ENCODE measurements at regions not wholly inside any gene's neighbourhood (a gene's known extent, or its start where the extent isn't known, plus 50 kb on each side); places are given as distances from the start of the nearest gene placed in this dataset.

DNA sequence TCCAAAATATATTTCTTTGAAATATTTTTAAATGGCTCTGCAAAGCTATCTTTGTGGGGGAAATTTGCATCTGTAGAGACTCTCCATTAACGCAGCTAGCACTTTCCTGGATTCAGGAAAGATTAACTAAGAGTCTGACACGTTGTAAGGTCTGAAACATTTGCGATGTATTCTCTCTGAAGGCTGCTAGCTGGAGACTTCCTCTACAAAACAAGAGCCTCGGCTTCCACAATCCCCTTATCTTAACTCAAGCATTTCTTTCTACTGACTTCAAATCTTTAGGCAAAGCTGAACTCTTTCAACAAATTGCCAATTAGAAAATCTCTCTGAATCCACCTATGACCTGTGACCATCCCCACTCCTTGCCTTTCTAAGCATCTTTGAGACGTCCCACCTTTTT, 250.5 kb downstream of the KLF13 start (continued):
- TF ChIP-seq CBFB (IDR thresholded peaks at IDR 0.05; ENCODE audit: low read depth) = no peak
- TF ChIP-seq BMI1 (IDR thresholded peaks at IDR 0.05; ENCODE audit: borderline replicate concordance) = no peak
- TF ChIP-seq RAD21 (IDR thresholded peaks at IDR 0.05; ENCODE audit: insufficient read depth, low read depth, low read length) = no peak
- TF ChIP-seq SREBF2 (IDR thresholded peaks at IDR 0.05; ENCODE audit: low read length) = no peak
- TF ChIP-seq CHD4 (IDR thresholded peaks at IDR 0.05) = no peak

DNA sequence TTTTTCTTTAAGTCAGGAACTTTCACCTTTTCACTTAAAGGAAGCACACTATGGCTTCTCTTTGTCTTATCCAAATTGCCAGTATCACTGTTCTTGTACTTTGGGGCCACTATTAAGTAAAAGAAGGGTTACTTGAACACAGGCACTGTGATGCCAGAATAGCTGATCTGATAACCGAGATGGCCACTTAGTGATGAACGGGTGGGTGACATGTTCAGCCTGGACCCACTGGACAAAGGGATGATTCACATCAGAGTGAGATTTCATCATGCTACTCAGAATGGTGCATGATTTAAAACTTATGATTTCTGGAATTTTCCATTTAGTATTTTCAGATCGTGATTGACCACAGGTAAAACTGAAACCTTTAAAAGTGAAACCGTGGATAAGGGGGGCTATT, 252.6 kb downstream of the KLF13 start:
- Histone ChIP-seq H2AFZ (ENCODE audit: control insufficient read depth, low read depth, low read length) (no peak overlapping the region), H3K4me2 (ENCODE audit: control insufficient read depth, insufficient read depth) (no peak overlapping the region), H3K9ac (ENCODE audit: control insufficient read depth, insufficient read depth, low read length) (no peak overlapping the region), H3K4me3 (no peak overlapping the region), H3K9me3 (replicated peaks; ENCODE audit: control insufficient read depth, insufficient read depth, low read length) (peaks cover 1% of the 10 kb centered on the region; the same call in 1 of the 3 replicates), H3K79me2 (ENCODE audit: control insufficient read depth, insufficient read depth, low read length) (no peaks in the 10 kb centered on the region), H4K20me1 (ENCODE audit: control insufficient read depth, insufficient read depth) (no peaks in the 10 kb centered on the region), H3K27me3 (replicated peaks in 1 of 2; ENCODE audit: control insufficient read depth in 2 of 2, insufficient read depth in 2 of 2, low read length in 1 of 2) (no peaks in the 10 kb centered on the region), H3K4me1 (ENCODE audit: control insufficient read depth, insufficient read depth, low read length) (no peaks in the 10 kb centered on the region), H3K36me3 (ENCODE audit: control insufficient read depth in 2 of 2, insufficient read depth in 2 of 2, low read length in 1 of 2) (no peaks in the 10 kb centered on the region), H3K27ac (ENCODE audit: control insufficient read depth, insufficient read depth) (no peak overlapping the region)
- no peak for DNase-seq (ENCODE audit: low read depth, low spot score)
- no peak for TF ChIP-seq WRNIP1 (IDR thresholded peaks at IDR 0.05; ENCODE audit: borderline replicate concordance, low read depth, low read length)
- TF ChIP-seq EGR1 (IDR thresholded peaks at IDR 0.05; ENCODE audit: borderline replicate concordance in 1 of 2, low read depth in 2 of 2, low read length in 2 of 2) = no peak
- TF ChIP-seq, protein P1, sequence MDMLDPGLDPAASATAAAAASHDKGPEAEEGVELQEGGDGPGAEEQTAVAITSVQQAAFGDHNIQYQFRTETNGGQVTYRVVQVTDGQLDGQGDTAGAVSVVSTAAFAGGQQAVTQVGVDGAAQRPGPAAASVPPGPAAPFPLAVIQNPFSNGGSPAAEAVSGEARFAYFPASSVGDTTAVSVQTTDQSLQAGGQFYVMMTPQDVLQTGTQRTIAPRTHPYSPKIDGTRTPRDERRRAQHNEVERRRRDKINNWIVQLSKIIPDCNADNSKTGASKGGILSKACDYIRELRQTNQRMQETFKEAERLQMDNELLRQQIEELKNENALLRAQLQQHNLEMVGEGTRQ (IDR thresholded peaks at IDR 0.05; ENCODE audit: borderline replicate concordance, low read depth, low read length) = no peak
- TF ChIP-seq NFYB (IDR thresholded peaks at IDR 0.05; ENCODE audit: insufficient read depth, low read depth, low read length) = no peak
- TF ChIP-seq NFXL1 (IDR thresholded peaks at IDR 0.05; ENCODE audit: borderline replicate concordance) = no peak
- TF ChIP-seq NR2F1 (conservative IDR thresholded peaks at IDR 0.05) = no peak
- TF ChIP-seq, protein P2, sequence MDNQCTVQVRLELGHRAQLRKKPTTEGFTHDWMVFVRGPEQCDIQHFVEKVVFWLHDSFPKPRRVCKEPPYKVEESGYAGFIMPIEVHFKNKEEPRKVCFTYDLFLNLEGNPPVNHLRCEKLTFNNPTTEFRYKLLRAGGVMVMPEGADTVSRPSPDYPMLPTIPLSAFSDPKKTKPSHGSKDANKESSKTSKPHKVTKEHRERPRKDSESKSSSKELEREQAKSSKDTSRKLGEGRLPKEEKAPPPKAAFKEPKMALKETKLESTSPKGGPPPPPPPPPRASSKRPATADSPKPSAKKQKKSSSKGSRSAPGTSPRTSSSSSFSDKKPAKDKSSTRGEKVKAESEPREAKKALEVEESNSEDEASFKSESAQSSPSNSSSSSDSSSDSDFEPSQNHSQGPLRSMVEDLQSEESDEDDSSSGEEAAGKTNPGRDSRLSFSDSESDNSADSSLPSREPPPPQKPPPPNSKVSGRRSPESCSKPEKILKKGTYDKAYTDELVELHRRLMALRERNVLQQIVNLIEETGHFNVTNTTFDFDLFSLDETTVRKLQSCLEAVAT (IDR thresholded peaks at IDR 0.05) = no peak
- TF ChIP-seq, protein P3, sequence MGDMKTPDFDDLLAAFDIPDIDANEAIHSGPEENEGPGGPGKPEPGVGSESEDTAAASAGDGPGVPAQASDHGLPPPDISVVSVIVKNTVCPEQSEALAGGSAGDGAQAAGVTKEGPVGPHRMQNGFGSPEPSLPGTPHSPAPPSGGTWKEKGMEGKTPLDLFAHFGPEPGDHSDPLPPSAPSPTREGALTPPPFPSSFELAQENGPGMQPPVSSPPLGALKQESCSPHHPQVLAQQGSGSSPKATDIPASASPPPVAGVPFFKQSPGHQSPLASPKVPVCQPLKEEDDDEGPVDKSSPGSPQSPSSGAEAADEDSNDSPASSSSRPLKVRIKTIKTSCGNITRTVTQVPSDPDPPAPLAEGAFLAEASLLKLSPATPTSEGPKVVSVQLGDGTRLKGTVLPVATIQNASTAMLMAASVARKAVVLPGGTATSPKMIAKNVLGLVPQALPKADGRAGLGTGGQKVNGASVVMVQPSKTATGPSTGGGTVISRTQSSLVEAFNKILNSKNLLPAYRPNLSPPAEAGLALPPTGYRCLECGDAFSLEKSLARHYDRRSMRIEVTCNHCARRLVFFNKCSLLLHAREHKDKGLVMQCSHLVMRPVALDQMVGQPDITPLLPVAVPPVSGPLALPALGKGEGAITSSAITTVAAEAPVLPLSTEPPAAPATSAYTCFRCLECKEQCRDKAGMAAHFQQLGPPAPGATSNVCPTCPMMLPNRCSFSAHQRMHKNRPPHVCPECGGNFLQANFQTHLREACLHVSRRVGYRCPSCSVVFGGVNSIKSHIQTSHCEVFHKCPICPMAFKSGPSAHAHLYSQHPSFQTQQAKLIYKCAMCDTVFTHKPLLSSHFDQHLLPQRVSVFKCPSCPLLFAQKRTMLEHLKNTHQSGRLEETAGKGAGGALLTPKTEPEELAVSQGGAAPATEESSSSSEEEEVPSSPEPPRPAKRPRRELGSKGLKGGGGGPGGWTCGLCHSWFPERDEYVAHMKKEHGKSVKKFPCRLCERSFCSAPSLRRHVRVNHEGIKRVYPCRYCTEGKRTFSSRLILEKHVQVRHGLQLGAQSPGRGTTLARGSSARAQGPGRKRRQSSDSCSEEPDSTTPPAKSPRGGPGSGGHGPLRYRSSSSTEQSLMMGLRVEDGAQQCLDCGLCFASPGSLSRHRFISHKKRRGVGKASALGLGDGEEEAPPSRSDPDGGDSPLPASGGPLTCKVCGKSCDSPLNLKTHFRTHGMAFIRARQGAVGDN (IDR thresholded peaks at IDR 0.05) = no peak
- TF ChIP-seq JUNB (IDR thresholded peaks at IDR 0.05) = no peak
- TF ChIP-seq, protein P4, sequence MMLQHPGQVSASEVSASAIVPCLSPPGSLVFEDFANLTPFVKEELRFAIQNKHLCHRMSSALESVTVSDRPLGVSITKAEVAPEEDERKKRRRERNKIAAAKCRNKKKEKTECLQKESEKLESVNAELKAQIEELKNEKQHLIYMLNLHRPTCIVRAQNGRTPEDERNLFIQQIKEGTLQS (IDR thresholded peaks at IDR 0.05; ENCODE audit: borderline replicate concordance, extremely low read depth, low read depth, low read length) = no peak
- TF ChIP-seq DPF2 (IDR thresholded peaks at IDR 0.05) = no peak
- BruUV-seq (replicated peaks) = no TSS peak
- WGBS (ENCODE audit: insufficient coverage, insufficient replicate concordance, low lambda C conversion rate, missing lambda C conversion rate) = 28% methylated on average over 4 of the region's 4 CpGs
- RAD21 ChIA-PET (ENCODE audit: unreplicated experiment) = no interaction called here
- SMC1A ChIA-PET (ENCODE audit: uncharacterized antibody, unreplicated experiment) = no interaction called here
- no peak for ATAC-seq
- CTCF ChIA-PET = no interaction called here
- POLR2A ChIA-PET = no interaction called here
- in situ Hi-C loops (cut with MboI) (no loop called here), intact Hi-C loops (cut with micrococcal nuclease; ENCODE audit: unreplicated experiment) (loop anchor here (5.0 kb wide), 1 partner anchor 52 kb away; no protein-coding TSS in a partner anchor)
- no peak for FAIRE-seq

All from GM12878 (cell line).